HCT116 (cell line): ENCODE measurements at regions not wholly inside any gene's neighbourhood (a gene's known extent, or its start where the extent isn't known, plus 50 kb on each side); places are given as distances from the start of the nearest gene placed in this dataset.

ENCODE experiments used
- ATAC-seq: fragments of 200-7000 bp; cut with Tn5 transposase; 2 replicates; pipeline ENCODE4 v1.9.1; 2020; ENCODE audit warnings: mild to moderate bottlenecking, moderate library complexity
- BruUV-seq: library from RNA; stranded (reverse); fragments of 400-500 nt; replicated peaks from 2 replicates; lab custom pipeline; 2021; lab: Mats Ljungman, UMichigan
- CTCF ChIA-PET: fragments of 300-600 bp; sonication (Branson Sonifier 250); formaldehyde crosslinking; loops from one replicate; lab custom pipeline; 2021; ENCODE audit warnings: antibody characterized with exemption; lab: Charles Lee
- POLR2A ChIA-PET: fragments of 300-600, 350-600 bp; sonication (Branson Sonifier 250); formaldehyde crosslinking; loops from one replicate; lab custom pipeline; 2021; ENCODE audit warnings: antibody characterized with exemption; lab: Charles Lee
- RAD21 ChIA-PET, 2 experiments: fragments of 300-600 bp; sonication (Branson Sonifier 250); formaldehyde crosslinking; loops; one replicate each; lab custom pipeline; 2023; ENCODE audit warnings: low total read pairs in 2 of 2; ENCODE audit not compliant: uncharacterized antibody in 2 of 2, unreplicated experiment in 2 of 2, low non-redundant PET in 1 of 2; lab: Charles Lee
- DNase-seq: peaks from one replicate; pipeline ENCODE4 v3.0.0-alpha.2; 2010; ENCODE audit warnings: low read depth, low spot score
- H2AFZ ChIP-seq: fragments of 200-600 bp; shearing (Covaris generic), sonication (generic); 2 replicates; pipeline ENCODE4 v1.6.1; 2017; ENCODE audit warnings: low read depth, mixed run types, mixed read lengths, antibody characterized with exemption, low read length; ENCODE audit not compliant: poor library complexity, severe bottlenecking
- H3K27ac ChIP-seq: 2 replicates; pipeline ENCODE4 v1.5.1; 2012; ENCODE audit warnings: low read depth, low read length
- H3K27me3 ChIP-seq: fragments of 200-600 bp; sonication (generic); 2 replicates; pipeline ENCODE4 v1.6.1; 2016; ENCODE audit warnings: mixed run types, low read length, mixed read lengths; ENCODE audit not compliant: insufficient read depth
- H3K36me3 ChIP-seq, 2 experiments: fragments of 200-500 bp in 1 of 2; fragments of 200-600 bp in 1 of 2; sonication (Bioruptor generic) in 1 of 2; sonication (generic) in 1 of 2; 2 replicates each; pipeline versions ENCODE4 v1.5.1 to v1.6.1; 2014 to 2016; ENCODE audit warnings: low read length in 2 of 2, inconsistent platforms in 1 of 2, mixed read lengths in 1 of 2, mixed run types in 1 of 2; ENCODE audit not compliant: insufficient read depth in 2 of 2, control insufficient read depth in 1 of 2
- H3K4me1 ChIP-seq, 2 experiments: fragments of 200-600 bp in 1 of 2; sonication (generic) in 1 of 2; 2 replicates each; pipeline versions ENCODE4 v1.5.1 to v1.6.1; 2012 to 2017; ENCODE audit warnings: low read length in 2 of 2, inconsistent platforms in 1 of 2, mild to moderate bottlenecking in 1 of 2, mixed read lengths in 1 of 2, mixed run types in 1 of 2, moderate library complexity in 1 of 2; ENCODE audit not compliant: insufficient read depth in 2 of 2, control insufficient read depth in 1 of 2
- H3K4me2 ChIP-seq: fragments of 200-600 bp; sonication (generic); 2 replicates; pipeline ENCODE4 v1.6.1; 2017; ENCODE audit warnings: mixed run types, low read length, mixed read lengths
- H3K4me3 ChIP-seq, 2 experiments: fragments of 200-600 bp in 1 of 2; sonication (generic) in 1 of 2; replicated peaks in 1 of 2; 2 replicates each; pipeline ENCODE4 v1.5.1; 2011 to 2016; ENCODE audit warnings: low read length in 2 of 2, control low read depth in 1 of 2, low read depth in 1 of 2, mild to moderate bottlenecking in 1 of 2, mixed read lengths in 1 of 2, mixed run types in 1 of 2
- H3K79me2 ChIP-seq: fragments of 200-600 bp; sonication (generic); 2 replicates; pipeline ENCODE4 v1.6.1; 2017; ENCODE audit warnings: mild to moderate bottlenecking, mixed run types, low read length, moderate library complexity, mixed read lengths; ENCODE audit not compliant: insufficient read depth
- H3K9ac ChIP-seq: fragments of 200-600 bp; sonication (generic); 2 replicates; pipeline ENCODE4 v1.6.1; 2016; ENCODE audit warnings: low read length, mixed read lengths
- H3K9me2 ChIP-seq: fragments of 200-600 bp; sonication (generic), shearing (Covaris generic); 2 replicates; pipeline ENCODE4 v1.6.1; 2017; ENCODE audit warnings: mixed run types, mild to moderate bottlenecking, moderate library complexity; ENCODE audit not compliant: insufficient read depth
- H3K9me3 ChIP-seq, 2 experiments: fragments of 200-500 bp in 1 of 2; fragments of 200-600 bp in 1 of 2; sonication (Bioruptor generic) in 1 of 2; sonication (generic) in 1 of 2; 2 replicates each; pipeline ENCODE4 v1.6.1; 2014 to 2017; ENCODE audit warnings: low read length in 2 of 2, mixed read lengths in 2 of 2, inconsistent platforms in 1 of 2, low read depth in 1 of 2, mild to moderate bottlenecking in 1 of 2, mixed run types in 1 of 2, moderate library complexity in 1 of 2; ENCODE audit not compliant: control insufficient read depth in 1 of 2, insufficient read depth in 1 of 2
- H4K20me1 ChIP-seq: fragments of 200-600 bp; sonication (generic), shearing (Covaris generic); 2 replicates; pipeline ENCODE4 v1.6.1; 2017; ENCODE audit warnings: mixed run types, mild to moderate bottlenecking, moderate library complexity; ENCODE audit not compliant: insufficient read depth
- CBX3 ChIP-seq: IDR thresholded peaks from 2 replicates; pipeline ENCODE4 v1.6.1; 2012; ENCODE audit warnings: low read depth
- CEBPB ChIP-seq: IDR thresholded peaks from 2 replicates; pipeline ENCODE4 v1.6.1; 2012; ENCODE audit warnings: low read depth
- ELF1 ChIP-seq: IDR thresholded peaks from 2 replicates; pipeline ENCODE4 v1.6.1; 2012; ENCODE audit warnings: low read depth, borderline replicate concordance
- EZH2 ChIP-seq: fragments of 200-600 bp; sonication (generic); IDR thresholded peaks from 2 replicates; pipeline ENCODE4 v1.6.1; 2017; ENCODE audit warnings: antibody characterized with exemption, mixed run types
- EZH2phosphoT487 ChIP-seq: fragments of 200-600 bp; IDR thresholded peaks from 2 replicates; pipeline ENCODE4 v1.6.1; 2018; ENCODE audit warnings: antibody characterized with exemption, borderline replicate concordance
- FOSL1 ChIP-seq: IDR thresholded peaks from 2 replicates; pipeline ENCODE4 v1.6.1; 2012; ENCODE audit warnings: low read depth
- JUND ChIP-seq: IDR thresholded peaks from 2 replicates; pipeline ENCODE4 v1.6.1; 2012
- POLR2A ChIP-seq: IDR thresholded peaks from 2 replicates; pipeline ENCODE4 v1.7.0; 2011; ENCODE audit warnings: borderline replicate concordance; ENCODE audit not compliant: insufficient read depth, insufficient read length; ENCODE audit errors: extremely low read depth
- RAD21 ChIP-seq: IDR thresholded peaks from 2 replicates; pipeline ENCODE4 v1.6.1; 2012; ENCODE audit warnings: low read depth, mild to moderate bottlenecking
- SIN3A ChIP-seq: IDR thresholded peaks from 2 replicates; pipeline ENCODE4 v1.6.1; 2012; ENCODE audit warnings: low read depth
- SP1 ChIP-seq: IDR thresholded peaks from 2 replicates; pipeline ENCODE4 v1.6.1; 2012; ENCODE audit warnings: low read depth
- SRF ChIP-seq: IDR thresholded peaks from 2 replicates; pipeline ENCODE4 v1.6.1; 2012; ENCODE audit warnings: low read depth
- TCF7L2 ChIP-seq: IDR thresholded peaks from 2 replicates; pipeline ENCODE4 v1.7.0; 2011; ENCODE audit warnings: borderline replicate concordance, inconsistent platforms; ENCODE audit not compliant: insufficient read depth, insufficient read length; ENCODE audit errors: extremely low read depth
- intact Hi-C: fragments of 100-400 bp; cut with micrococcal nuclease; formaldehyde crosslinking; loops from 2 replicates; pipeline ENCODE4 v1.10.0; 2022
- TF ChIP-seq, protein P1 (sequence below): IDR thresholded peaks from 2 replicates; pipeline ENCODE4 v1.6.1; 2012; ENCODE audit warnings: low read depth
- TF ChIP-seq, protein P2 (sequence below): IDR thresholded peaks from 2 replicates; pipeline ENCODE4 v1.6.1; 2012
- TF ChIP-seq, protein P3 (sequence below): IDR thresholded peaks from 2 replicates; pipeline ENCODE4 v1.6.1; 2011; ENCODE audit warnings: mild to moderate bottlenecking, low read length, moderate library complexity; ENCODE audit not compliant: insufficient replicate concordance; ENCODE audit errors: extremely low read depth

DNA sequence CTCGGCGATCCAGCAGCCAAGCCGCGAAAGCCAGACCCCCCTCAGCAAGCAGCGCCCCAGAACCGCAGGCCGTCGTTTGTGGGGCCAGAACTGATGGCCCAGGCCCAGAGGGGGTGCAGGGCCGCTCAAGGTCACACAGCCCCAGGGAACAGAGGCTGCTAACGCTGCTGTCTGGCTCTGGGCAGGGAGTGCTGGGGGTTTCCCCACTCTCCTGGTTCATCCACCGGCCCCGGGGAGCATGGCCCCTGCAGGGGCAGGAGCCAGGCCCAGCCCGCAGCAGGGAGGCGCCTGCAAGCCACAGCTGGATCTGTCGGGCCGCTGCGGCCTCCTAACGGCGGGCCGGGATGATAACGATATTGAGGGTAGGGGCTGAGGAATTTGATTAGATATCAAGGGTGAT is 64.8 kb upstream of the IGFBPL1 start:
- POLR2A ChIA-PET: no interaction called here
- TF ChIP-seq JUND (no peak), CBX3 (no peak), SIN3A (no peak), TCF7L2 (no peak), POLR2A (no peak), SP1 (no peak), EZH2phosphoT487 (no peak), FOSL1 (no peak), ELF1 (no peak), SRF (no peak), RAD21 (no peak), CEBPB (no peak), EZH2 (no peak)
- TF ChIP-seq, protein P1, sequence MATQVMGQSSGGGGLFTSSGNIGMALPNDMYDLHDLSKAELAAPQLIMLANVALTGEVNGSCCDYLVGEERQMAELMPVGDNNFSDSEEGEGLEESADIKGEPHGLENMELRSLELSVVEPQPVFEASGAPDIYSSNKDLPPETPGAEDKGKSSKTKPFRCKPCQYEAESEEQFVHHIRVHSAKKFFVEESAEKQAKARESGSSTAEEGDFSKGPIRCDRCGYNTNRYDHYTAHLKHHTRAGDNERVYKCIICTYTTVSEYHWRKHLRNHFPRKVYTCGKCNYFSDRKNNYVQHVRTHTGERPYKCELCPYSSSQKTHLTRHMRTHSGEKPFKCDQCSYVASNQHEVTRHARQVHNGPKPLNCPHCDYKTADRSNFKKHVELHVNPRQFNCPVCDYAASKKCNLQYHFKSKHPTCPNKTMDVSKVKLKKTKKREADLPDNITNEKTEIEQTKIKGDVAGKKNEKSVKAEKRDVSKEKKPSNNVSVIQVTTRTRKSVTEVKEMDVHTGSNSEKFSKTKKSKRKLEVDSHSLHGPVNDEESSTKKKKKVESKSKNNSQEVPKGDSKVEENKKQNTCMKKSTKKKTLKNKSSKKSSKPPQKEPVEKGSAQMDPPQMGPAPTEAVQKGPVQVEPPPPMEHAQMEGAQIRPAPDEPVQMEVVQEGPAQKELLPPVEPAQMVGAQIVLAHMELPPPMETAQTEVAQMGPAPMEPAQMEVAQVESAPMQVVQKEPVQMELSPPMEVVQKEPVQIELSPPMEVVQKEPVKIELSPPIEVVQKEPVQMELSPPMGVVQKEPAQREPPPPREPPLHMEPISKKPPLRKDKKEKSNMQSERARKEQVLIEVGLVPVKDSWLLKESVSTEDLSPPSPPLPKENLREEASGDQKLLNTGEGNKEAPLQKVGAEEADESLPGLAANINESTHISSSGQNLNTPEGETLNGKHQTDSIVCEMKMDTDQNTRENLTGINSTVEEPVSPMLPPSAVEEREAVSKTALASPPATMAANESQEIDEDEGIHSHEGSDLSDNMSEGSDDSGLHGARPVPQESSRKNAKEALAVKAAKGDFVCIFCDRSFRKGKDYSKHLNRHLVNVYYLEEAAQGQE: no peak
- TF ChIP-seq, protein P2, sequence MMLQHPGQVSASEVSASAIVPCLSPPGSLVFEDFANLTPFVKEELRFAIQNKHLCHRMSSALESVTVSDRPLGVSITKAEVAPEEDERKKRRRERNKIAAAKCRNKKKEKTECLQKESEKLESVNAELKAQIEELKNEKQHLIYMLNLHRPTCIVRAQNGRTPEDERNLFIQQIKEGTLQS: no peak
- TF ChIP-seq, protein P3, sequence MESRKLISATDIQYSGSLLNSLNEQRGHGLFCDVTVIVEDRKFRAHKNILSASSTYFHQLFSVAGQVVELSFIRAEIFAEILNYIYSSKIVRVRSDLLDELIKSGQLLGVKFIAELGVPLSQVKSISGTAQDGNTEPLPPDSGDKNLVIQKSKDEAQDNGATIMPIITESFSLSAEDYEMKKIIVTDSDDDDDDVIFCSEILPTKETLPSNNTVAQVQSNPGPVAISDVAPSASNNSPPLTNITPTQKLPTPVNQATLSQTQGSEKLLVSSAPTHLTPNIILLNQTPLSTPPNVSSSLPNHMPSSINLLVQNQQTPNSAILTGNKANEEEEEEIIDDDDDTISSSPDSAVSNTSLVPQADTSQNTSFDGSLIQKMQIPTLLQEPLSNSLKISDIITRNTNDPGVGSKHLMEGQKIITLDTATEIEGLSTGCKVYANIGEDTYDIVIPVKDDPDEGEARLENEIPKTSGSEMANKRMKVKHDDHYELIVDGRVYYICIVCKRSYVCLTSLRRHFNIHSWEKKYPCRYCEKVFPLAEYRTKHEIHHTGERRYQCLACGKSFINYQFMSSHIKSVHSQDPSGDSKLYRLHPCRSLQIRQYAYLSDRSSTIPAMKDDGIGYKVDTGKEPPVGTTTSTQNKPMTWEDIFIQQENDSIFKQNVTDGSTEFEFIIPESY: no peak
- TF ChIP-seq, all 23 proteins: peak for 0
- Histone ChIP-seq H3K4me3 (no peak overlapping the region), H3K9ac (no peak overlapping the region), H3K9me3 (no peaks in the 10 kb centered on the region), H3K4me1 (no peaks in the 10 kb centered on the region), H3K27me3 (no peaks in the 10 kb centered on the region), H3K27ac (no peak overlapping the region), H2AFZ (no peak overlapping the region), H4K20me1 (no peaks in the 10 kb centered on the region), H3K36me3 (no peaks in the 10 kb centered on the region), H3K4me2 (no peak overlapping the region), H3K79me2 (no peaks in the 10 kb centered on the region), H3K9me2 (no peaks in the 10 kb centered on the region)
- DNase-seq (no peak), ATAC-seq (no peak)
- intact Hi-C loops: no loop called here
- CTCF ChIA-PET: no interaction called here
- RAD21 ChIA-PET: no interaction called here
- BruUV-seq: no TSS peak
